IPS-NIHi7 (cell line): ENCODE measurements at regions not wholly inside any gene's neighbourhood (a gene's known extent, or its start where the extent isn't known, plus 50 kb on each side); places are given as distances from the start of the nearest gene placed in this dataset.
A peak's percentile ranks its signal among the peaks of the same experiment; 100 is the strongest.
"Not testable (repeated sequence)": the region's sequence is repeated elsewhere in the genome, so short reads cannot be mapped to it uniquely, and the experiment has no call there.

Source experiments
- DNase-seq: peaks from one replicate; pipeline ENCODE4 v3.0.0; 2012; ENCODE audit warnings: mixed read lengths; ENCODE audit errors: extremely low spot score

DNA sequence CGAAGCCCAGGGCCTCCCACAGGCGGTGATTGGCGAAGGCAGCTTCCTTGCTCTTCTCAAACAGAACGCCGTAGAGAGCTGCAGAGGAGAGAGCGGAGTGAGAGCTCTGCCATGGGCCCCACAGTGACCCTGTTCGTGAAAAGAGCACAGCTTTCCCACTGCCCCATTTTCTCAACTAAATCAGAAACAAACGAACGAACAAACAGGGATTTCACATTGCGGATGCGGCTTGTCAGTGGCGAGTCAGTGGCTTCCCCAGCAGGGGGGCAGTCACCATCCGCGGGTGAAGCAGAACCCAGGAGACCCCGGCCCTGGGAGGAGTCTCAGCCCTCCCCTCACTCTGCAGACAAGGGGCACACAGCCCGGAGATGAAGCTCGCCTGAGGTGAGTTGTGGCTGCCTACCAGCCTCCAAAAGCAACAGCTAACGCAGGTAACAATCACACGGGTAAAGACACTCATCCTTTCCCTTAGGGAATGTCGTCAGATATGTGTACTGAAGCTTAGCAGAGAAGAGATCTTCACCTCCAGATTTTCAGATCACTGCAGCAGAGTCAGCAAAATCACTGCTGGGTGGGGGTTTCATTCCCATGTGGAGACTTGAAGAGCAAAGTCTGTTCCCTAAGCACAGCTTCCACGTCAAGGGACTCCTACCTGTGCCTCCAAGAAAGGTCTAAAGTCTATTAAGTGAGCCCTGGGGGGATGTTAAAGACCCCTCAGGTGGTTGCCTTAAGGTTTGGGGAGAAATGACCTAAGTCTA, 51.2 kb upstream of the GPR31 start:
- no peak for DNase-seq

GRCh38 chr6:167209577-167209975, 51.8 kb upstream of the GPR31 start:
- DNase-seq, result no peak

DNA sequence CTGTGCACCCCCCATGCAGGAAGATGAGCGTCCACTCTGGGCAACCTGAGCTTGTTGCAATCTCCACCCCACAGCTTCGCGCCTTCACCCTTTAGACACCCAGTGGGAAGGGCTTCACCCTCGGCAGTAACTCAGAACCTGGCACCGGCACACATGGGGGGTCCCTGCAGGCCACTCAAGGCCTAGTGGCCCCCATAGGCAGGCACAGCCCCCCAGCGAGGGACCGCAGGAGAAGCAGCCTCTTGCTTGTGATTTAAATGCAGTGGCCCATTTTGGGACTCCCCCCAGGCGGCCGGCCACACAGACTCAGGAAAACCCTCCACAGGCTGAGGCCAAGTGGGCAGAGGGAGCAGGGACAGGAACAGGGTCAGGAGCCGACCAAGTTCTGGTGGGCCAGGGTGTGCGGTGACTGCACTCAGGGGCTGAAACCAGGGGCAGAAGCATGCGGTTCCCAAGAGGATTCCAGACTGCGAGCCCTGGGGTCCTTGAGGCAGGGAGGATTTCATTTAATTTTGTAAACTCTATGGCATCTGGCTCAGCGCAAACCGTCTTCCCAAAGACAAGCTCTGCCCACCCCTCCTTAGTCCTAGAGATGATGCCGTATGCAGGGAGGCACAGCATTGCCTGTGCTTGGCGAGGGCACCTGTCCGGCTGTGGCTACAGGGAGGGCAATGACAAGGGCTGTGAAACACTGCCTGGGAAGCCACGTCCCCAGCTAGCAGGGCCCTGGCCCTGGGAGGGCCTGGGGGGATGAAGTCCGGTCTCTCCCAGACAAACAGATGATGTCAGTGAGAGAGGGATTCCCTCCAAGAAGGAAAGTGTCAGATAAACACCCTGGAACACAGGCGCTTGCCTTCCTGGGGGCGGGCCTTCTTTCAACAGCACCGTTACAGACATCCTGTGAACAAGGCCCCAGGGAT, 52.9 kb upstream of the GPR31 start:
- peak; percentile 53 for DNase-seq

DNA sequence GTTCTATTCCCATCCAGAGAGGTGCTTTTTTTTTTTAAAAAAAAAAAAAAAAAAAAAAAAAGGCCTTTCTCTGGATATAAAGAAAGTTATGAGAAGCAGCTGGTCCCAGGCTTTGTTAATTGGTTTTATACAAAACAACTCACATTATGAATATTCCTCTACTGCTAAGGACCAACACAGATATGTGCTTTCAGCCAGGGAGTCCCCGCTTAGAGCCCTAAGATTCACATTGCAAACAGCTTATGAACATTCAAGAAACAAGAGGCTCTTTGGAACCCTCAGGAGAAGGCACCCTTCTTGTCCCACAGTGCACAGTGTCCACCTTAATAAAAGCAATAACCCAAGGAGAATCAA, 53.5 kb upstream of the GPR31 start:
- DNase-seq, result no peak

DNA sequence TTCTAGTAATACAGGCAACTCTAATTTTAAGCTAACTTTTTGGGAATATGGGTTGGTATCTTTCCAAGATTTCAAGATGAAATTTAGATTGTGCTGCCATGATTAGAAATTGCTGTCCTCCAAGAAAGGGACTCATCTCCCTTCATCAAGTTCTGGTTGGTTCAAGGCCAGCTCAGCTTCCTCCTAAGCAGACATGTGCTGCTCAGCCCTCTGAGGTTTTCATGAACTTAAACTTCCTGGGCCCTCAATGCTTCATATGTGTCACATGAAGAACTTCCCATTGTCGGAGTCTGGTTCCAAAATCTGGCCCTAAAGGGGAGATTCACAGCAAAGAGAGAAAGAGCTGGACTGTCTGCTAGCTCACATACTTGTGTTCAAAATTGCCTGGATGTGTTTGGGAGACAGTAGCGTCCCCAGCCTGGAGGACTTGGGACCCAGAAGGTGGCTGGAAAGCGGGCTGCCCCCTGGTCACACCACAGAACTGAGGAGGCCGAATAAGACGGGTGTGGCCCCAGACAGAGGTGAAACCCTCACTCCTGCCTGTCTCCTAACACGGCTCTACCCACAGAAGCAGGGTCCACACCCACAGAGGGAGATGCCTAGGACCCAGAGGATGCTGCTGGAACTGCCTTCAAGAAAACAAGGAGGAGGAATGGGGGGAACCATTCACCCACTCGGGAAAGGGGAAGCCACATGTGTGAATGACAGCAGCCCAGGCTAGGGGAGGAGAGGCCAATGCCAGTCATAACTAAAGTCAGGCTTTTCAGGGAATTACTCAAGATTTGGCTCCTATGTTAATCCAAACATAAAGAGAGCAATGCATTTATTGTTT, 54.3 kb upstream of the GPR31 start:
- no peak for DNase-seq

DNA sequence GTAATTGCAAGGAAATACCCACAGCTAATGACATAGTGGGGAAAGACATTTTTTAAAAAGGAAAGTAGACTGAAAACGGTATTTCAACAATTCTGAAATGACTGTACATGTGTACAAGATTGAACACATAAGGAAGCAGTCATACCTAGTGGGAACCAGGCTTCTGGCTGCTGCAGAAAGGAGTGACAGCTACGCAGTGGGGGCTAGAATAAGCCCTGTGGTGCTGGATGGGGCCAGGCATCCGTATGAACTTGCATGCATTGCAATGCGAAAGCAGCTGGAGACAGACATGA, 54.9 kb upstream of the GPR31 start:
- DNase-seq, result no peak

- DNase-seq, result no peak
These were observed 56.4 kb upstream of the GPR31 start for GRCh38 chr6:167214206-167214605.

GRCh38 chr6:167215429-167216250, 57.9 kb upstream of the GPR31 start:
- not testable (repeated sequence) for DNase-seq

- not testable (repeated sequence) for DNase-seq
These were observed 58.7 kb upstream of the GPR31 start for GRCh38 chr6:167216390-167217050.

DNA sequence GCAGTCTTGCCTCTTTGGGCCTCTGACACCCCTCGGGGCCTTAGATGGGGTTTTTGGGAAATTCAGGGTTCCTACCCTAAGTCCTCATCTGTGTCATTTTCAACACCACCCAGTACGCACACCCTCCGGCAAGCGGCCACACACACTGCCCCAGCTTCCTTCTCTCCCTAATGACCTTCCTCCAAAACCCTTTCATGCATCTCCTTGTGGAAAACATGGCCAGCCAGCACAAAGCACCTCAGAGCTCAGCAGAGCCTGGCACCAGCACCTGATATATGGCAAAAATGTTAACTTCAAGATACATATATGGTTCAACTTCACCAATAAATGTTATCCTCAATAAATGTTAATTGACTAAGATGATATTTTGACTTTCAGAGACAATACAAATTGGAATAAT, 59.3 kb upstream of the GPR31 start:
- not testable (repeated sequence) for DNase-seq

DNA sequence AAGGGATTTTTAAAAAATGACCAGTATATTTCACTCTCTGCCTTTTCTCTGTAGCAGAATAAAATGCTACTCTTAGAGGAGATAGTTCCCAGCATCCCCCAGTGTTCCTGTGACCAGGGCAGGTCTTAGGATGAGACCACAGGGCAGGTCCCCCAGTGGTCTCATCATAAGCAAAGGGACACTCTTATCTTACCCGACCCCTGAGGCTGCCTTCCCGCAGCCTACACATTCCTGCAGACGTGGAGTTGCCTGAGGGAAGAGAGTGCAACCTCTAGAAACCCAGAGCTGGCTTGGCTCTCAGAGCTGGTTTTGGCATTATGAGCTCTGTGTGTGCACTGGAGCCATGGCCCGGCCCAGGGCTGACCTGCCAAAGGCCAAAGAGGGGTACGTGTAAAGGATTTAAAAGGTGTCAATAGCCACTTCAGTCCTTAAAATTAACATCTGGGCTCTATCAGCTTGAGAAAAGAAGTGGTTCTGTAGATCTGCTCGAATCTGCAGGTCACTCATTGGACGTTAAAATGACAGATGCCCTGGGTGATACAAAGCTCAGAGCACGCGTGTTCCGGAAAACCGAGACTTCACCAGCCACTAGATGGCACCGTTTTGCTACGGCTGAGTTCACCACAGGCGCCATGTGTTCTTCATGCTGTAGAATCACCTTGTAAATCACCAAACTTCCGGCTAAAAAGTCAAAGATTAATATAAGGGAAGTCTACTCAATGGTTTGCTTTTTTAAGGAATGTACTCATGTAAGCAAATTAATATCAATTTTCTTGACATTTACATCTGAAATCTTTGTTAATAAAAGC, 60.4 kb upstream of the GPR31 start:
- DNase-seq, result not testable (repeated sequence)

GRCh38 chr6:167219079-167219478, 61.3 kb upstream of the GPR31 start:
- DNase-seq, result not testable (repeated sequence)

- no peak for DNase-seq
These were observed 62.3 kb upstream of the GPR31 start for GRCh38 chr6:167219967-167220512.

DNA sequence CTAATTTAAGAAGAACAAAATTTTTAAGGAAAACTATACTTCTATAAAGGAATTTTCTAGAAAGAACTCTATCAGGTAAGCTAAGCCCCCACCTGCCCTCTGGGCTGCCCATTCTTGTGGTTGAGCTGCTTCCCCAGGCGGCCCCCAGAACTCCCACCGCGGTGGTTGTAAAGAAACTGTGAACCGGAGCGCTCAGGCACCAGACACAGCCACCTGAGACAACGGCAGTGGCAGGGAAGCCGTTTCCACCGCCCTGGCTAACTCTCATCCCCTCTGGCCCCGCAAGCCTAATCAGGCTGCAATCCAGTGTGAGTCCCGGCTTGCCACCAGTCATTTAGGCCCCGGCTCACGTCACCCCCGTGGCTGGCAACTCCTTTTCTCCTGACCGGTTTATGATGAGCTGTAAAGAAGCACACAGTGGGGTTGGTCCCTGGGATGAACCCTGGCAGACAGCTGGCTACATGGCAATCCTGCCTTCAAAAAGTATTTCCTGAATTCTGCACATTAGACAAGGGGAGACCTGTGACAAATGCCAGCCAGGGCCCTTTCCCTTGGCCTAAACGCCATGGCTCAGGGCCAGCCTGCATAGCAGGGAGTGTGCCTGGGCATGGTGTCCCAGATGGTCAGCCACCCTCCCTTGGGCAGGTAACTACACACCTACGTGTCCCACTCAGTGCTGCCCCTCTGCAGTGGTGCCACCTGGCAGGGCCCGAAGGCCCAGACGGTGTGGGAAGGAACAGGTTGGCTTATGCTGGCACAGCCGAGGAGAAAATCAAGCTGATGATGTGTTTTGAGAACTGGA, 63.8 kb upstream of the GPR31 start:
- no peak for DNase-seq

GRCh38 chr6:167225566-167226382, 65.3 kb upstream of the UNC93A start:
- DNase-seq, result not testable (repeated sequence)

- no peak for DNase-seq
These were observed 64.8 kb upstream of the UNC93A start for GRCh38 chr6:167226383-167226685.

DNA sequence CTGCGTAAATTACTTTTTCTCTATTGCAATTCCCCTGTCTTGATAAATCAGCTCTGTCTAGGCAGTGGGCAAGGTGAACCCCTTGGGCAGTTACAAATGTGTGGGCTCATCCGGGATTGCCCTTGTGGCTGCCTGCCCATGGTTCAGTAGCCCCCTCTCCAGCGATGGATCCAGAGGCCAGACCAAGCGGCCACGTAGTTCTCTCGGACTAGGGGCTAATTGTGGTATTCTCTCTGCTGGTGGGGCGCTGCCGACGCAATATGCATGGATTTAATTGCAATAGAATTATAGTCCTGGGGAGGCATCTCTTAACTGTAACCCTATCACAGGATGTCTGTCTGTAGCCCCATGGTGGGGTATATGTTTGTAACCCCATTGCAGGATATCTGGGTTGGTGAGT, 64.3 kb upstream of the UNC93A start:
- no peak for DNase-seq

- DNase-seq, result no peak
These were observed 63.1 kb upstream of the UNC93A start for GRCh38 chr6:167227984-167228383.
